Neural cell (in vitro differentiated cells): ENCODE measurements at regions not wholly inside any gene's neighbourhood (a gene's known extent, or its start where the extent isn't known, plus 50 kb on each side); places are given as distances from the start of the nearest gene placed in this dataset.

Source experiments
- H2AFZ ChIP-seq: fragments of 200-600, 300-800 bp; sonication (generic), shearing (Covaris generic); 2 replicates; pipeline ENCODE4 v1.6.0; 2014; ENCODE audit warnings: low read depth, mild to moderate bottlenecking, antibody characterized with exemption, low read length, moderate library complexity
- H3F3A ChIP-seq: fragments of 200-600 bp; shearing (Covaris generic); 2 replicates; pipeline ENCODE4 v1.6.1; 2016; ENCODE audit warnings: mild to moderate bottlenecking, moderate library complexity, mixed read lengths, antibody characterized with exemption, low read length; ENCODE audit not compliant: insufficient read depth, poor library complexity, severe bottlenecking
- H3K27ac ChIP-seq: fragments of 200-600, 300-800 bp; sonication (generic), shearing (Covaris generic); 2 replicates; pipeline ENCODE4 v1.5.1; 2014; ENCODE audit warnings: mild to moderate bottlenecking, low read length, moderate library complexity
- H3K27me3 ChIP-seq: fragments of 300-800, 200-600 bp; sonication (generic), shearing (Covaris generic); 2 replicates; pipeline ENCODE4 v1.6.0; 2014; ENCODE audit warnings: mild to moderate bottlenecking, low read depth, low read length, moderate library complexity; ENCODE audit not compliant: insufficient read depth
- H3K36me3 ChIP-seq: fragments of 300-800, 200-600 bp; sonication (generic), shearing (Covaris generic); 2 replicates; pipeline ENCODE4 v1.5.1; 2014; ENCODE audit warnings: mild to moderate bottlenecking, antibody characterized with exemption, low read length, moderate library complexity; ENCODE audit not compliant: insufficient read depth
- H3K4me2 ChIP-seq: fragments of 300-800, 200-600 bp; sonication (generic), shearing (Covaris generic); 2 replicates; pipeline ENCODE4 v1.6.0; 2014; ENCODE audit warnings: mild to moderate bottlenecking, low read length
- H3K4me3 ChIP-seq: fragments of 300-800, 200-600 bp; sonication (generic), shearing (Covaris generic); 2 replicates; pipeline ENCODE4 v1.5.1; 2014; ENCODE audit warnings: mild to moderate bottlenecking, low read length, moderate library complexity
- H3K79me2 ChIP-seq: fragments of 200-600 bp; shearing (Covaris generic); replicated peaks from 2 replicates; pipeline ENCODE4 v1.6.0; 2014; ENCODE audit warnings: mild to moderate bottlenecking, low read length, moderate library complexity; ENCODE audit not compliant: insufficient read depth
- H3K9ac ChIP-seq: fragments of 300-800, 200-600 bp; sonication (generic), shearing (Covaris generic); 2 replicates; pipeline ENCODE4 v1.6.1; 2016; ENCODE audit warnings: mild to moderate bottlenecking, low read length, mixed read lengths
- H3K9me2 ChIP-seq: fragments of 200-600 bp; shearing (Covaris generic); 2 replicates; pipeline ENCODE4 v1.6.1; 2016; ENCODE audit warnings: mild to moderate bottlenecking, low read length, mixed read lengths; ENCODE audit not compliant: insufficient read depth
- H3K9me3 ChIP-seq: fragments of 200-600, 300-800 bp; sonication (generic), shearing (Covaris generic); 2 replicates; pipeline ENCODE4 v1.6.1; 2016; ENCODE audit warnings: mild to moderate bottlenecking, mixed run types, low read length, moderate library complexity, mixed read lengths
- H4K20me1 ChIP-seq: fragments of 200-600 bp; shearing (Covaris generic); 2 replicates; pipeline ENCODE4 v1.6.1; 2016; ENCODE audit warnings: mild to moderate bottlenecking, mixed run types; ENCODE audit not compliant: insufficient read depth
- CTCF ChIP-seq: fragments of 450-650 bp; IDR thresholded peaks from 2 replicates; pipeline ENCODE4 v1.5.1; 2014; ENCODE audit warnings: antibody characterized with exemption, mild to moderate bottlenecking, moderate library complexity; ENCODE audit not compliant: poor library complexity, severe bottlenecking
- EP300 ChIP-seq: fragments of 450-650 bp; conservative IDR thresholded peaks from 2 replicates; pipeline ENCODE4 v1.6.1; 2014; ENCODE audit warnings: antibody characterized with exemption, mild to moderate bottlenecking, moderate library complexity; ENCODE audit not compliant: poor library complexity, severe bottlenecking
- EZH2 ChIP-seq: fragments of 200-600, 300-800 bp; shearing (Covaris generic), sonication (generic); IDR thresholded peaks from 2 replicates; pipeline ENCODE4 v1.6.1; 2014; ENCODE audit warnings: antibody characterized with exemption, low read length, borderline replicate concordance, mild to moderate bottlenecking; ENCODE audit not compliant: insufficient read depth, poor library complexity, severe bottlenecking
- MXI1 ChIP-seq: fragments of 450-650 bp; conservative IDR thresholded peaks from 2 replicates; pipeline ENCODE4 v1.6.1; 2014; ENCODE audit warnings: antibody characterized with exemption, mild to moderate bottlenecking; ENCODE audit not compliant: poor library complexity, severe bottlenecking
- POLR2AphosphoS5 ChIP-seq: IDR thresholded peaks from 2 replicates; pipeline ENCODE4 v1.6.1; 2012
- RAD21 ChIP-seq: fragments of 450-650 bp; conservative IDR thresholded peaks from 2 replicates; pipeline ENCODE4 v1.6.1; 2014; ENCODE audit warnings: antibody characterized with exemption, mild to moderate bottlenecking, moderate library complexity
- REST ChIP-seq: IDR thresholded peaks from 2 replicates; pipeline ENCODE4 v1.6.1; 2012; ENCODE audit warnings: borderline replicate concordance
- SMC3 ChIP-seq: fragments of 450-650 bp; conservative IDR thresholded peaks from 2 replicates; pipeline ENCODE4 v1.6.1; 2014; ENCODE audit warnings: antibody characterized with exemption, mild to moderate bottlenecking, moderate library complexity; ENCODE audit not compliant: poor library complexity
- TAF1 ChIP-seq: IDR thresholded peaks from 2 replicates; pipeline ENCODE4 v1.6.1; 2012; ENCODE audit warnings: low read depth

GRCh38 chr5:104024538-104024937 is 461.9 kb upstream of the NUDT12 start:
- H3K79me2 ChIP-seq: no peaks in the 10 kb centered on the region
- peaks cover 6% of the 10 kb centered on the region for H3K9me3 ChIP-seq
- no peak overlapping the region for H2AFZ ChIP-seq
- H3K27me3 ChIP-seq: no peaks in the 10 kb centered on the region
- H3K27ac ChIP-seq: no peak overlapping the region
- no peak overlapping the region for H3K4me3 ChIP-seq
- no peaks in the 10 kb centered on the region for H4K20me1 ChIP-seq
- H3F3A ChIP-seq: no peaks in the 10 kb centered on the region
- H3K9ac ChIP-seq: no peak overlapping the region
- no peak for TF ChIP-seq CTCF
- TF ChIP-seq TAF1: no peak
- no peak for TF ChIP-seq EZH2
- no peak for TF ChIP-seq MXI1
- no peak for TF ChIP-seq EP300
- no peak for TF ChIP-seq POLR2AphosphoS5
- no peak overlapping the region for H3K4me2 ChIP-seq
- H3K36me3 ChIP-seq: no peaks in the 10 kb centered on the region
- no peaks in the 10 kb centered on the region for H3K9me2 ChIP-seq

GRCh38 chr5:104023739-104024138 is 461.1 kb upstream of the NUDT12 start:
- Histone ChIP-seq H3K9me3 (peaks cover 6% of the 10 kb centered on the region), H3K4me3 (no peak overlapping the region), H3K9me2 (no peaks in the 10 kb centered on the region), H3K4me2 (no peak overlapping the region), H2AFZ (no peak overlapping the region), H3K36me3 (no peaks in the 10 kb centered on the region), H3K79me2 (no peaks in the 10 kb centered on the region), H3K27ac (no peak overlapping the region), H3F3A (no peaks in the 10 kb centered on the region), H3K27me3 (no peaks in the 10 kb centered on the region), H3K9ac (no peak overlapping the region), H4K20me1 (no peaks in the 10 kb centered on the region)
- TF ChIP-seq CTCF: no peak
- no peak for TF ChIP-seq EZH2

- H3K9me2 ChIP-seq: no peaks in the 10 kb centered on the region
- TF ChIP-seq CTCF (no peak), EZH2 (no peak), MXI1 (no peak), TAF1 (no peak), POLR2AphosphoS5 (no peak), SMC3 (no peak), EP300 (no peak), REST (no peak), RAD21 (no peak)
- no peaks in the 10 kb centered on the region for H3K9me3 ChIP-seq
- H3K4me2 ChIP-seq: no peak overlapping the region
- no peaks in the 10 kb centered on the region for H3K27me3 ChIP-seq
- H3F3A ChIP-seq: no peaks in the 10 kb centered on the region
- no peak overlapping the region for H3K9ac ChIP-seq
- H3K79me2 ChIP-seq: no peaks in the 10 kb centered on the region
- H3K27ac ChIP-seq: no peak overlapping the region
- H2AFZ ChIP-seq: no peak overlapping the region
- H4K20me1 ChIP-seq: no peaks in the 10 kb centered on the region
- H3K4me3 ChIP-seq: no peak overlapping the region
- no peaks in the 10 kb centered on the region for H3K36me3 ChIP-seq
Measured at GRCh38 chr5:104019956-104020355, 457.4 kb upstream of the NUDT12 start.
